ENCODE measurements at regions not wholly inside any gene's neighbourhood (a gene's known extent, or its start where the extent isn't known, plus 50 kb on each side); places are given as distances from the start of the nearest gene placed in this dataset.

GRCh38 chr3:124428372-124429128 is 301.7 kb upstream of the UMPS start:
- Histone ChIP-seq H3K9ac (ENCODE audit: low read length in 5 of 5) (no peak overlapping the region), H3K27me3 (ENCODE audit: control insufficient read depth in 5 of 5, insufficient read depth in 4 of 5, low read length in 5 of 5) (no peaks in the 10 kb centered on the region), H3K4me1 (ENCODE audit: control insufficient read depth in 5 of 5, insufficient read depth in 5 of 5, low read length in 5 of 5) (no peaks in the 10 kb centered on the region), H3K4me3 (ENCODE audit: low read depth in 1 of 5, low read length in 5 of 5) (no peak overlapping the region), H3K36me3 (ENCODE audit: control insufficient read depth in 5 of 5, insufficient read depth in 5 of 5, low read length in 5 of 5) (peaks cover 5 to 35% (median 24%) of the 10 kb centered on the region in 5 donors), H3K9me3 (ENCODE audit: control insufficient read depth in 5 of 5, low read length in 5 of 5) (no peaks in the 10 kb centered on the region), H3K27ac (ENCODE audit: low read depth, low read length) (no peak overlapping the region)

GRCh38 chr3:124429129-124429815 is 301.0 kb upstream of the UMPS start:
- Histone ChIP-seq H3K27me3 (ENCODE audit: control insufficient read depth in 5 of 5, insufficient read depth in 4 of 5, low read length in 5 of 5) (no peaks in the 10 kb centered on the region), H3K4me3 (ENCODE audit: low read depth in 1 of 5, low read length in 5 of 5) (no peak overlapping the region), H3K9ac (ENCODE audit: low read length in 5 of 5) (no peak overlapping the region), H3K4me1 (ENCODE audit: control insufficient read depth in 5 of 5, insufficient read depth in 5 of 5, low read length in 5 of 5) (no peaks in the 10 kb centered on the region), H3K36me3 (ENCODE audit: control insufficient read depth in 5 of 5, insufficient read depth in 5 of 5, low read length in 5 of 5) (peaks cover 5 to 31% (median 21%) of the 10 kb centered on the region in 5 donors), H3K9me3 (ENCODE audit: control insufficient read depth in 5 of 5, low read length in 5 of 5) (no peaks in the 10 kb centered on the region), H3K27ac (ENCODE audit: low read depth, low read length) (no peak overlapping the region)

- no peaks in the 10 kb centered on the region for H3K4me1 ChIP-seq (ENCODE audit: control insufficient read depth in 5 of 5, insufficient read depth in 5 of 5, low read length in 5 of 5)
- H3K9ac ChIP-seq (ENCODE audit: low read length in 5 of 5) = no peak overlapping the region
- H3K9me3 ChIP-seq (ENCODE audit: control insufficient read depth in 5 of 5, low read length in 5 of 5) = no peaks in the 10 kb centered on the region
- H3K27ac ChIP-seq (ENCODE audit: low read depth, low read length) = no peak overlapping the region
- H3K27me3 ChIP-seq (ENCODE audit: control insufficient read depth in 5 of 5, insufficient read depth in 4 of 5, low read length in 5 of 5) = no peaks in the 10 kb centered on the region
- peaks cover 5 to 36% (median 27%) of the 10 kb centered on the region in 5 donors for H3K36me3 ChIP-seq (ENCODE audit: control insufficient read depth in 5 of 5, insufficient read depth in 5 of 5, low read length in 5 of 5)
- no peak overlapping the region for H3K4me3 ChIP-seq (ENCODE audit: low read depth in 1 of 5, low read length in 5 of 5)
Observed at GRCh38 chr3:124431331-124431994, 298.8 kb upstream of the UMPS start.

GRCh38 chr3:124434176-124434575 is 296.1 kb upstream of the UMPS start:
- Histone ChIP-seq H3K4me1 (ENCODE audit: control insufficient read depth in 5 of 5, insufficient read depth in 5 of 5, low read length in 5 of 5) (no peaks in the 10 kb centered on the region), H3K4me3 (ENCODE audit: low read depth in 1 of 5, low read length in 5 of 5) (no peak overlapping the region), H3K9ac (ENCODE audit: low read length in 5 of 5) (no peak overlapping the region), H3K9me3 (ENCODE audit: control insufficient read depth in 5 of 5, low read length in 5 of 5) (no peaks in the 10 kb centered on the region), H3K27ac (ENCODE audit: low read depth, low read length) (no peak overlapping the region), H3K36me3 (ENCODE audit: control insufficient read depth in 5 of 5, insufficient read depth in 5 of 5, low read length in 5 of 5) (peaks cover 5 to 35% (median 33%) of the 10 kb centered on the region in 5 donors), H3K27me3 (ENCODE audit: control insufficient read depth in 5 of 5, insufficient read depth in 4 of 5, low read length in 5 of 5) (no peaks in the 10 kb centered on the region)

GRCh38 chr3:124435467-124435866 is 294.8 kb upstream of the UMPS start:
- Histone ChIP-seq H3K9ac (ENCODE audit: low read length in 5 of 5) (no peak overlapping the region), H3K36me3 (ENCODE audit: control insufficient read depth in 5 of 5, insufficient read depth in 5 of 5, low read length in 5 of 5) (peaks cover 3 to 37% (median 36%) of the 10 kb centered on the region in 5 donors), H3K4me1 (ENCODE audit: control insufficient read depth in 5 of 5, insufficient read depth in 5 of 5, low read length in 5 of 5) (no peaks in the 10 kb centered on the region), H3K27me3 (ENCODE audit: control insufficient read depth in 5 of 5, insufficient read depth in 4 of 5, low read length in 5 of 5) (no peaks in the 10 kb centered on the region), H3K4me3 (ENCODE audit: low read depth in 1 of 5, low read length in 5 of 5) (no peak overlapping the region), H3K27ac (ENCODE audit: low read depth, low read length) (no peak overlapping the region), H3K9me3 (ENCODE audit: control insufficient read depth in 5 of 5, low read length in 5 of 5) (no peaks in the 10 kb centered on the region)

GRCh38 chr3:124438813-124439212 is 291.4 kb upstream of the UMPS start:
- no peak overlapping the region for H3K4me3 ChIP-seq (ENCODE audit: low read depth in 1 of 5, low read length in 5 of 5)
- H3K27ac ChIP-seq (ENCODE audit: low read depth, low read length) = no peak overlapping the region
- no peaks in the 10 kb centered on the region for H3K27me3 ChIP-seq (ENCODE audit: control insufficient read depth in 5 of 5, insufficient read depth in 4 of 5, low read length in 5 of 5)
- H3K36me3 ChIP-seq (ENCODE audit: control insufficient read depth in 5 of 5, insufficient read depth in 5 of 5, low read length in 5 of 5) = peaks cover 0 to 38% (median 37%) of the 10 kb centered on the region in 5 donors
- H3K4me1 ChIP-seq (ENCODE audit: control insufficient read depth in 5 of 5, insufficient read depth in 5 of 5, low read length in 5 of 5) = no peaks in the 10 kb centered on the region
- no peak overlapping the region for H3K9ac ChIP-seq (ENCODE audit: low read length in 5 of 5)
- H3K9me3 ChIP-seq (ENCODE audit: control insufficient read depth in 5 of 5, low read length in 5 of 5) = no peaks in the 10 kb centered on the region

GRCh38 chr3:124439603-124440002 is 290.6 kb upstream of the UMPS start:
- Histone ChIP-seq H3K4me1 (ENCODE audit: control insufficient read depth in 5 of 5, insufficient read depth in 5 of 5, low read length in 5 of 5) (no peaks in the 10 kb centered on the region), H3K27ac (ENCODE audit: low read depth, low read length) (no peak overlapping the region), H3K9ac (ENCODE audit: low read length in 5 of 5) (no peak overlapping the region), H3K27me3 (ENCODE audit: control insufficient read depth in 5 of 5, insufficient read depth in 4 of 5, low read length in 5 of 5) (no peaks in the 10 kb centered on the region), H3K36me3 (ENCODE audit: control insufficient read depth in 5 of 5, insufficient read depth in 5 of 5, low read length in 5 of 5) (peaks cover 0 to 38% (median 32%) of the 10 kb centered on the region in 5 donors), H3K9me3 (ENCODE audit: control insufficient read depth in 5 of 5, low read length in 5 of 5) (no peaks in the 10 kb centered on the region), H3K4me3 (ENCODE audit: low read depth in 1 of 5, low read length in 5 of 5) (no peak overlapping the region)

GRCh38 chr3:124441766-124442165 is 288.5 kb upstream of the UMPS start:
- Histone ChIP-seq H3K4me1 (ENCODE audit: control insufficient read depth in 5 of 5, insufficient read depth in 5 of 5, low read length in 5 of 5) (no peaks in the 10 kb centered on the region), H3K27me3 (ENCODE audit: control insufficient read depth in 5 of 5, insufficient read depth in 4 of 5, low read length in 5 of 5) (no peaks in the 10 kb centered on the region), H3K27ac (ENCODE audit: low read depth, low read length) (no peak overlapping the region), H3K9me3 (ENCODE audit: control insufficient read depth in 5 of 5, low read length in 5 of 5) (no peaks in the 10 kb centered on the region), H3K4me3 (ENCODE audit: low read depth in 1 of 5, low read length in 5 of 5) (no peak overlapping the region), H3K36me3 (ENCODE audit: control insufficient read depth in 5 of 5, insufficient read depth in 5 of 5, low read length in 5 of 5) (peaks cover 0 to 42% (median 31%) of the 10 kb centered on the region in 5 donors), H3K9ac (ENCODE audit: low read length in 5 of 5) (no peak overlapping the region)

- Histone ChIP-seq H3K4me1 (ENCODE audit: control insufficient read depth in 5 of 5, insufficient read depth in 5 of 5, low read length in 5 of 5) (no peaks in the 10 kb centered on the region), H3K27ac (ENCODE audit: low read depth, low read length) (no peak overlapping the region), H3K9ac (ENCODE audit: low read length in 5 of 5) (no peak overlapping the region), H3K9me3 (ENCODE audit: control insufficient read depth in 5 of 5, low read length in 5 of 5) (no peaks in the 10 kb centered on the region), H3K4me3 (ENCODE audit: low read depth in 1 of 5, low read length in 5 of 5) (no peak overlapping the region), H3K36me3 (ENCODE audit: control insufficient read depth in 5 of 5, insufficient read depth in 5 of 5, low read length in 5 of 5) (peaks cover 0 to 49% (median 36%) of the 10 kb centered on the region in 5 donors), H3K27me3 (ENCODE audit: control insufficient read depth in 5 of 5, insufficient read depth in 4 of 5, low read length in 5 of 5) (no peaks in the 10 kb centered on the region)
Observed at GRCh38 chr3:124442463-124442862, 287.8 kb upstream of the UMPS start.

- no peaks in the 10 kb centered on the region for H3K9me3 ChIP-seq (ENCODE audit: control insufficient read depth in 5 of 5, low read length in 5 of 5)
- no peak overlapping the region for H3K9ac ChIP-seq (ENCODE audit: low read length in 5 of 5)
- H3K36me3 ChIP-seq (ENCODE audit: control insufficient read depth in 5 of 5, insufficient read depth in 5 of 5, low read length in 5 of 5) = peaks cover 0 to 50% (median 36%) of the 10 kb centered on the region in 5 donors
- H3K27ac ChIP-seq (ENCODE audit: low read depth, low read length) = no peak overlapping the region
- no peaks in the 10 kb centered on the region for H3K4me1 ChIP-seq (ENCODE audit: control insufficient read depth in 5 of 5, insufficient read depth in 5 of 5, low read length in 5 of 5)
- H3K4me3 ChIP-seq (ENCODE audit: low read depth in 1 of 5, low read length in 5 of 5) = no peak overlapping the region
- no peaks in the 10 kb centered on the region for H3K27me3 ChIP-seq (ENCODE audit: control insufficient read depth in 5 of 5, insufficient read depth in 4 of 5, low read length in 5 of 5)
Observed at GRCh38 chr3:124443446-124443845, 286.8 kb upstream of the UMPS start.
